Fibroblast of lung (primary cell): ENCODE measurements at regions not wholly inside any gene's neighbourhood (a gene's known extent, or its start where the extent isn't known, plus 50 kb on each side); places are given as distances from the start of the nearest gene placed in this dataset.
A peak's percentile ranks its signal among the peaks of the same experiment; 100 is the strongest.

Experiments
- DNase-seq, 2 donors: peaks; one replicate each; pipeline versions ENCODE4 v3.0.0 to v3.0.0-alpha.2; 2010; ENCODE audit warnings: low read depth in 2 of 2
- H2AFZ ChIP-seq: 2 replicates; pipeline ENCODE4 v1.5.1; 2012; ENCODE audit warnings: low read length, control low read depth, inconsistent platforms
- H3K27ac ChIP-seq: 2 replicates; pipeline ENCODE4 v1.5.1; 2011; ENCODE audit warnings: low read length, control low read depth; ENCODE audit not compliant: insufficient read depth
- H3K27me3 ChIP-seq: 2 replicates; pipeline ENCODE4 v1.5.1; 2011; ENCODE audit warnings: mild to moderate bottlenecking, low read length; ENCODE audit not compliant: control insufficient read depth, insufficient read depth
- H3K36me3 ChIP-seq: 2 replicates; pipeline ENCODE4 v1.5.1; 2011; ENCODE audit warnings: low read length; ENCODE audit not compliant: control insufficient read depth, insufficient read depth
- H3K4me1 ChIP-seq: 2 replicates; pipeline ENCODE4 v1.5.1; 2011; ENCODE audit warnings: low read length; ENCODE audit not compliant: control insufficient read depth, insufficient read depth; ENCODE audit errors: extremely low read depth
- H3K4me2 ChIP-seq: 2 replicates; pipeline ENCODE4 v1.5.1; 2011; ENCODE audit warnings: low read length, control low read depth; ENCODE audit not compliant: insufficient read depth; ENCODE audit errors: extremely low read depth
- H3K4me3 ChIP-seq, 4 experiments: fragments of 200-600 bp in 1 of 4; sonication (generic) in 1 of 4; replicated peaks in 1 of 4; 2 replicates each; pipeline ENCODE4 v1.5.1; 2011 to 2016; ENCODE audit warnings: low read length in 4 of 4, low read depth in 3 of 4, mild to moderate bottlenecking in 3 of 4, control low read depth in 2 of 4, inconsistent platforms in 1 of 4, mixed read lengths in 1 of 4; ENCODE audit not compliant: insufficient read depth in 1 of 4; ENCODE audit errors: control extremely low read depth in 1 of 4
- H3K79me2 ChIP-seq: 2 replicates; pipeline ENCODE4 v1.5.1; 2012; ENCODE audit warnings: mild to moderate bottlenecking, low read length, inconsistent platforms; ENCODE audit not compliant: control insufficient read depth, insufficient read depth
- H3K9ac ChIP-seq: 2 replicates; pipeline ENCODE4 v1.5.1; 2011; ENCODE audit warnings: mild to moderate bottlenecking, low read length, control low read depth; ENCODE audit not compliant: insufficient read depth
- H3K9me3 ChIP-seq: 2 replicates; pipeline ENCODE4 v1.5.1; 2012; ENCODE audit warnings: low read depth, low read length; ENCODE audit not compliant: control insufficient read depth, insufficient read depth
- H4K20me1 ChIP-seq: 2 replicates; pipeline ENCODE4 v1.5.1; 2011; ENCODE audit warnings: low read length; ENCODE audit not compliant: control insufficient read depth, insufficient read depth; ENCODE audit errors: extremely low read depth
- CTCF ChIP-seq, 2 donors: IDR thresholded peaks in 1 of 2; conservative IDR thresholded peaks in 1 of 2; 1 replicate in 1 of 2; 2 replicates in 1 of 2; pipeline ENCODE4 v1.5.1; 2011 to 2012; ENCODE audit warnings: low read length in 2 of 2, control low read depth in 1 of 2, inconsistent platforms in 1 of 2, low read depth in 1 of 2, mild to moderate bottlenecking in 1 of 2
- EZH2 ChIP-seq: IDR thresholded peaks from 2 replicates; pipeline ENCODE4 v1.5.1; 2012; ENCODE audit warnings: low read length, control low read depth, mild to moderate bottlenecking; ENCODE audit errors: missing control alignments

DNA sequence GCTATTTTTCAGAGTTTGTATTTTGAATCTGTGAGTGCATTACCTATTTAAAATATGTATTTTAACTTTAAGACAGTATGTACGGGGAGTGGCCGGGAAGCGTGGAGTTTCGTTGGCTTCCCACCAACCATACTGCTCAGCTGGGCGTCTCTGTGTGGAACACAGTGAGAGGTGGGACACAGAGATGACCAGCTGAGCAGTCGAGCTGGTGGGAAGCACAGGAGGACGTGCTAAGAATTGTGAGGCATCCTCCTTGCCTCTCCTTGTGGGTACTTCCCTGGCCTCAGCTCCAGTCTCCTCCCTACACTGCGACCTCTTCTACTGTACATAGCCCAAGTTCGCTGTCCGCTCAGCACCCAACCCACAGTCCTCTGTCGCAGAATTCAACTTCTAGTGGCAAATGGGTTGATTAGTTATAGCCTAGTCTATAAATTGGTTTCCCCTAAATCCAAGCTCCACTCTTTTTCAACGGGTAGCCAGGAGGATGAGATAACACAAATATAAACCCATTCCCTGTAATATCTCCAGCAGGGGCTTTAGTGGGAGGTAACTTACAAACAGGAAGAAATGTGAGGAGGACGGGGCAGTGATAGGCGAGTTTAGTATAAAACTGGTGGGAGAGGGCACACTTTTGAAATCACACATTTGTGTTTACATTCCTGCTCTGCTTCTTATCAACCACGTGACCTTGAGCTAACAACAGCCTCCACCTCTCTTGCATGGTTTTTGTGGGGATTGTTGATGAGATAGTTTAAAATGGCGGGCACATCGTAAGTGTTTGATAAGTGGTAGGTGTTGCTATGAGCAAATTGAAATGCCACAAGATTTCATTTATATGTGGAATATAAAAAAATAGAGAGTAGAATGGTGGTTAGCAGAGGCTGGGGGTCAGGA, 211.9 kb upstream of the HS3ST3A1 start:
- H3K4me3 ChIP-seq, result no peak overlapping the region
- TF ChIP-seq EZH2, result no peak
- TF ChIP-seq CTCF (conservative IDR thresholded peaks at IDR 0.05 in 1 of 2, IDR thresholded peaks at IDR 0.05 in 1 of 2; ENCODE audit: low read depth in 1 of 2, low read length in 2 of 2), result no peak
- H3K27me3 ChIP-seq, result no peaks in the 10 kb centered on the region
- DNase-seq, result no peak
- H2AFZ ChIP-seq, result no peak overlapping the region
- no peaks in the 10 kb centered on the region for H3K36me3 ChIP-seq
- no peaks in the 10 kb centered on the region for H4K20me1 ChIP-seq
- H3K4me1 ChIP-seq, result no peaks in the 10 kb centered on the region
- no peak overlapping the region for H3K27ac ChIP-seq
- no peak overlapping the region for H3K9ac ChIP-seq
- H3K79me2 ChIP-seq, result no peaks in the 10 kb centered on the region
- no peak overlapping the region for H3K4me2 ChIP-seq
- H3K9me3 ChIP-seq, result no peaks in the 10 kb centered on the region

GRCh38 chr17:13822700-13823099, 221.0 kb upstream of the HS3ST3A1 start:
- Histone ChIP-seq H3K4me3 (no peak overlapping the region), H3K27me3 (no peaks in the 10 kb centered on the region), H3K9me3 (no peaks in the 10 kb centered on the region), H3K27ac (no peak overlapping the region), H3K36me3 (no peaks in the 10 kb centered on the region), H3K9ac (no peak overlapping the region), H3K79me2 (no peaks in the 10 kb centered on the region), H3K4me1 (no peaks in the 10 kb centered on the region), H3K4me2 (no peak overlapping the region), H4K20me1 (no peaks in the 10 kb centered on the region), H2AFZ (no peak overlapping the region)
- no peak for DNase-seq
- no peak for TF ChIP-seq CTCF (conservative IDR thresholded peaks at IDR 0.05 in 1 of 2, IDR thresholded peaks at IDR 0.05 in 1 of 2; ENCODE audit: low read depth in 1 of 2, low read length in 2 of 2)
- no peak for TF ChIP-seq EZH2

DNA sequence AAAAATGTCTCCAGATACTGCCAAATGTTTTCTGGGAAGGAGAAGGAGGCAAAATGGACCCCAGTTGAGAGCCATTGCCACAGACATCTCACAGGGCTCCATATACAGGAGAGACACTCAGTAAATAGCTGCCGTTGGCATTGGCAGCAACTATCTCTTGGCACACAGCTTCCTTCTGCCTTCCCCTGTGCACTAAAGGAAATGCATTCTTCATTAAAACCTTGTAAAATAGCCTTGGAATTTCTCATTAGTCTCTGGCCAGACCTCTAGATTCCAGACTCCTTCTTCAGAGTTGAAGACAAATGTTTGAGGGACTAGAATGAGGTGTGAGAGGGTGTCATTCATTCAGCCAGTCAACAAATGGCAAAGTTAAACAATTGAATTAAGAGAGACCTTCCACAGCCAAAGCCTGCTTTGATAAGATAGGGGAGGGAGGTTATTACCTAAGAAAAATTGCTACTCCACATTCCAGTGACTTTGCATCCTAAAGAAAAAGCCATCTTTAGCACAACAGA, 223.9 kb upstream of the HS3ST3A1 start:
- no peak for TF ChIP-seq EZH2
- Histone ChIP-seq H3K4me3 (no peak overlapping the region), H4K20me1 (no peaks in the 10 kb centered on the region), H3K4me1 (no peaks in the 10 kb centered on the region), H3K36me3 (no peaks in the 10 kb centered on the region), H3K4me2 (no peak overlapping the region), H3K27ac (no peak overlapping the region), H3K27me3 (no peaks in the 10 kb centered on the region), H3K9me3 (no peaks in the 10 kb centered on the region), H3K9ac (no peak overlapping the region), H3K79me2 (no peaks in the 10 kb centered on the region), H2AFZ (no peak overlapping the region)
- DNase-seq, result peak in 1 of 2 donors; percentile 45
